CD4-positive, CD25-positive, alpha-beta regulatory T cell (primary cell): ENCODE measurements at regions not wholly inside any gene's neighbourhood (a gene's known extent, or its start where the extent isn't known, plus 50 kb on each side); places are given as distances from the start of the nearest gene placed in this dataset.

Experiments used
- ATAC-seq, 2 donors: fragments of 150-1000 bp; cut with Tn5 transposase; one replicate each; pipeline ENCODE4 v1.10.0; 2021; ENCODE audit warnings: low read depth in 2 of 2, moderate number of reproducible peaks in 2 of 2, moderate library complexity in 1 of 2
- DNase-seq, 3 donors: peaks; one replicate each; pipeline versions ENCODE4 v3.0.0 to v3.0.0-alpha.2; 2012 to 2022; ENCODE audit warnings: mixed read lengths in 1 of 3
- H3K27ac ChIP-seq: one replicate; pipeline ENCODE4 v1.7.0; 2013; ENCODE audit warnings: mild to moderate bottlenecking, low read length; ENCODE audit not compliant: insufficient read depth, poor library complexity, severe bottlenecking
- H3K27me3 ChIP-seq: one replicate; pipeline ENCODE4 v1.7.0; 2013; ENCODE audit warnings: low read length; ENCODE audit not compliant: control insufficient read depth, insufficient read depth
- H3K36me3 ChIP-seq: one replicate; pipeline ENCODE4 v1.7.0; 2013; ENCODE audit warnings: mild to moderate bottlenecking, low read length, moderate library complexity; ENCODE audit not compliant: control insufficient read depth, insufficient read depth
- H3K4me1 ChIP-seq: 2 replicates; pipeline ENCODE4 v1.7.0; 2013; ENCODE audit warnings: mild to moderate bottlenecking, low read length; ENCODE audit not compliant: insufficient read depth, control insufficient read depth, poor library complexity, severe bottlenecking
- H3K4me3 ChIP-seq: one replicate; pipeline ENCODE4 v1.7.0; 2013; ENCODE audit warnings: low read depth, mild to moderate bottlenecking, low read length, moderate library complexity
- H3K9me3 ChIP-seq, 2 experiments: 1 replicate in 1 of 2; 2 replicates in 1 of 2; pipeline ENCODE4 v1.7.0; 2013; ENCODE audit warnings: low read length in 2 of 2, mild to moderate bottlenecking in 1 of 2, moderate library complexity in 1 of 2; ENCODE audit not compliant: control insufficient read depth in 2 of 2
- H3K27ac Mint-ChIP-seq, 3 donors: one replicate each; pipeline ENCODE4 v1.8.0; 2020 to 2022; ENCODE audit warnings: mild to moderate bottlenecking in 3 of 3, mixed read lengths in 3 of 3, moderate library complexity in 2 of 3
- H3K27me3 Mint-ChIP-seq: one replicate; pipeline ENCODE4 v1.8.0; 2022; ENCODE audit warnings: mild to moderate bottlenecking, mixed read lengths
- H3K36me3 Mint-ChIP-seq: one replicate; pipeline ENCODE4 v1.8.0; 2020; ENCODE audit warnings: mixed read lengths
- H3K4me1 Mint-ChIP-seq, 4 donors: one replicate each; pipeline ENCODE4 v1.8.0; 2020 to 2022; ENCODE audit warnings: mixed read lengths in 4 of 4, mild to moderate bottlenecking in 1 of 4
- H3K4me3 Mint-ChIP-seq, 4 donors: one replicate each; pipeline ENCODE4 v1.8.0; 2020 to 2022; ENCODE audit warnings: mild to moderate bottlenecking in 4 of 4, mixed read lengths in 4 of 4, moderate library complexity in 3 of 4
- H3K9me3 Mint-ChIP-seq, 7 donors: one replicate each; pipeline ENCODE4 v1.8.0; 2020 to 2022; ENCODE audit warnings: mixed read lengths in 7 of 7, mild to moderate bottlenecking in 3 of 7, moderate library complexity in 2 of 7

GRCh38 chr11:91756829-91757480 is 467.7 kb upstream of the FAT3 start:
- H3K27me3 Mint-ChIP-seq: no peaks in the 10 kb centered on the region
- H3K4me1 Mint-ChIP-seq: no peaks in the 10 kb centered on the region
- DNase-seq: no peak
- H3K4me1 ChIP-seq: no peaks in the 10 kb centered on the region
- ATAC-seq: no peak
- peaks cover 0 to 5% of the 10 kb centered on the region in 2 experiments for H3K9me3 ChIP-seq
- no peak overlapping the region for H3K27ac ChIP-seq
- H3K27ac Mint-ChIP-seq: no peak overlapping the region
- H3K4me3 Mint-ChIP-seq: no peak overlapping the region
- no peaks in the 10 kb centered on the region for H3K27me3 ChIP-seq
- no peaks in the 10 kb centered on the region for H3K36me3 Mint-ChIP-seq
- no peak overlapping the region for H3K4me3 ChIP-seq
- H3K9me3 Mint-ChIP-seq: peaks cover 2 to 15% (median 7%) of the 10 kb centered on the region in 7 donors
- no peaks in the 10 kb centered on the region for H3K36me3 ChIP-seq

GRCh38 chr11:91755951-91756707 is 468.5 kb upstream of the FAT3 start:
- Mint-ChIP-seq H3K4me1 (no peaks in the 10 kb centered on the region), H3K9me3 (peaks cover 3 to 18% (median 7%) of the 10 kb centered on the region in 7 donors), H3K27me3 (no peaks in the 10 kb centered on the region), H3K4me3 (no peak overlapping the region), H3K36me3 (no peaks in the 10 kb centered on the region), H3K27ac (no peak overlapping the region)
- ATAC-seq (no peak), DNase-seq (no peak)
- Histone ChIP-seq H3K9me3 (peaks cover 0 to 5% of the 10 kb centered on the region in 2 experiments), H3K27ac (no peak overlapping the region), H3K36me3 (no peaks in the 10 kb centered on the region), H3K4me3 (no peak overlapping the region), H3K4me1 (no peaks in the 10 kb centered on the region), H3K27me3 (no peaks in the 10 kb centered on the region)

GRCh38 chr11:91755526-91755925 is 469.1 kb upstream of the FAT3 start:
- Histone ChIP-seq H3K9me3 (peaks cover 0 to 5% of the 10 kb centered on the region in 2 experiments), H3K27me3 (no peaks in the 10 kb centered on the region), H3K4me3 (no peak overlapping the region), H3K27ac (no peak overlapping the region), H3K4me1 (no peaks in the 10 kb centered on the region), H3K36me3 (no peaks in the 10 kb centered on the region)
- DNase-seq (no peak), ATAC-seq (no peak)
- H3K36me3 Mint-ChIP-seq: no peaks in the 10 kb centered on the region
- H3K4me1 Mint-ChIP-seq: no peaks in the 10 kb centered on the region
- no peak overlapping the region for H3K27ac Mint-ChIP-seq
- peaks cover 1 to 17% (median 7%) of the 10 kb centered on the region in 7 donors for H3K9me3 Mint-ChIP-seq
- H3K4me3 Mint-ChIP-seq: no peak overlapping the region
- H3K27me3 Mint-ChIP-seq: no peaks in the 10 kb centered on the region

GRCh38 chr11:91749251-91749650 is 475.4 kb upstream of the FAT3 start:
- peaks cover 0 to 14% (median 6%) of the 10 kb centered on the region in 7 donors for H3K9me3 Mint-ChIP-seq
- H3K27me3 ChIP-seq: no peaks in the 10 kb centered on the region
- no peaks in the 10 kb centered on the region for H3K27me3 Mint-ChIP-seq
- DNase-seq (no peak), ATAC-seq (no peak)
- H3K36me3 Mint-ChIP-seq: no peaks in the 10 kb centered on the region
- H3K27ac ChIP-seq: no peak overlapping the region
- no peaks in the 10 kb centered on the region for H3K4me1 ChIP-seq
- H3K4me3 Mint-ChIP-seq: no peak overlapping the region
- H3K4me1 Mint-ChIP-seq: no peaks in the 10 kb centered on the region
- H3K27ac Mint-ChIP-seq: no peak overlapping the region
- H3K36me3 ChIP-seq: no peaks in the 10 kb centered on the region
- no peak overlapping the region for H3K4me3 ChIP-seq
- H3K9me3 ChIP-seq: no peaks in the 10 kb centered on the region

GRCh38 chr11:91742155-91742554 is 482.5 kb upstream of the FAT3 start:
- Histone ChIP-seq H3K4me3 (no peak overlapping the region), H3K4me1 (no peaks in the 10 kb centered on the region), H3K27ac (no peak overlapping the region), H3K36me3 (no peaks in the 10 kb centered on the region), H3K9me3 (no peaks in the 10 kb centered on the region), H3K27me3 (no peaks in the 10 kb centered on the region)
- H3K4me1 Mint-ChIP-seq: no peaks in the 10 kb centered on the region
- peaks cover 2 to 16% (median 7%) of the 10 kb centered on the region in 7 donors for H3K9me3 Mint-ChIP-seq
- no peaks in the 10 kb centered on the region for H3K36me3 Mint-ChIP-seq
- no peak overlapping the region for H3K4me3 Mint-ChIP-seq
- no peak for ATAC-seq
- no peak overlapping the region for H3K27ac Mint-ChIP-seq
- H3K27me3 Mint-ChIP-seq: no peaks in the 10 kb centered on the region
- DNase-seq: no peak

- Mint-ChIP-seq H3K27ac (no peak overlapping the region), H3K4me1 (no peaks in the 10 kb centered on the region), H3K4me3 (no peak overlapping the region), H3K36me3 (no peaks in the 10 kb centered on the region), H3K9me3 (peaks cover 1 to 39% (median 8%) of the 10 kb centered on the region in 7 donors), H3K27me3 (no peaks in the 10 kb centered on the region)
- H3K27ac ChIP-seq: no peak overlapping the region
- ATAC-seq (no peak), DNase-seq (no peak)
- H3K4me3 ChIP-seq: no peak overlapping the region
- H3K9me3 ChIP-seq: no peaks in the 10 kb centered on the region
- H3K36me3 ChIP-seq: no peaks in the 10 kb centered on the region
- no peaks in the 10 kb centered on the region for H3K27me3 ChIP-seq
- no peaks in the 10 kb centered on the region for H3K4me1 ChIP-seq
These were observed 493.6 kb upstream of the FAT3 start for GRCh38 chr11:91731051-91731450.

- no peak overlapping the region for H3K4me3 Mint-ChIP-seq
- peaks cover 1 to 35% (median 8%) of the 10 kb centered on the region in 7 donors for H3K9me3 Mint-ChIP-seq
- Histone ChIP-seq H3K36me3 (no peaks in the 10 kb centered on the region), H3K4me3 (no peak overlapping the region), H3K27me3 (no peaks in the 10 kb centered on the region), H3K27ac (no peak overlapping the region), H3K9me3 (no peaks in the 10 kb centered on the region), H3K4me1 (no peaks in the 10 kb centered on the region)
- H3K27ac Mint-ChIP-seq: no peak overlapping the region
- DNase-seq (no peak), ATAC-seq (no peak)
- H3K4me1 Mint-ChIP-seq: no peaks in the 10 kb centered on the region
- no peaks in the 10 kb centered on the region for H3K36me3 Mint-ChIP-seq
- no peaks in the 10 kb centered on the region for H3K27me3 Mint-ChIP-seq
These were observed 494.0 kb upstream of the FAT3 start for GRCh38 chr11:91730620-91731019.

- Histone ChIP-seq H3K4me1 (no peaks in the 10 kb centered on the region), H3K36me3 (no peaks in the 10 kb centered on the region), H3K9me3 (no peaks in the 10 kb centered on the region), H3K27me3 (no peaks in the 10 kb centered on the region), H3K4me3 (no peak overlapping the region), H3K27ac (no peak overlapping the region)
- no peaks in the 10 kb centered on the region for H3K4me1 Mint-ChIP-seq
- H3K27me3 Mint-ChIP-seq: no peaks in the 10 kb centered on the region
- ATAC-seq (no peak), DNase-seq (no peak)
- no peak overlapping the region for H3K4me3 Mint-ChIP-seq
- no peak overlapping the region for H3K27ac Mint-ChIP-seq
- H3K9me3 Mint-ChIP-seq: peaks cover 1 to 30% (median 8%) of the 10 kb centered on the region in 7 donors
- H3K36me3 Mint-ChIP-seq: no peaks in the 10 kb centered on the region
These were observed 494.6 kb upstream of the FAT3 start for GRCh38 chr11:91730057-91730456.
